KOPT-K1 (cell line): ENCODE measurements at regions not wholly inside any gene's neighbourhood (a gene's known extent, or its start where the extent isn't known, plus 50 kb on each side); places are given as distances from the start of the nearest gene placed in this dataset.

Experiments
- H3K27ac ChIP-seq: fragments of 200-600 bp; sonication (generic); 2 replicates; pipeline ENCODE4 v1.5.1; 2016; ENCODE audit warnings: antibody characterized with exemption, mild to moderate bottlenecking, low read depth, low read length; ENCODE audit not compliant: poor library complexity, severe bottlenecking
- H3K36me3 ChIP-seq: fragments of 200-600 bp; sonication (generic); 2 replicates; pipeline ENCODE4 v1.5.1; 2017; ENCODE audit warnings: antibody characterized with exemption, mild to moderate bottlenecking, low read length, moderate library complexity; ENCODE audit not compliant: insufficient read depth
- H3K9me3 ChIP-seq: fragments of 200-600 bp; sonication (generic); 2 replicates; pipeline ENCODE4 v1.5.1; 2017; ENCODE audit warnings: antibody characterized with exemption, low read length, mild to moderate bottlenecking; ENCODE audit not compliant: insufficient read depth, poor library complexity, severe bottlenecking

GRCh38 chr18:55657572-55658331, 69.8 kb upstream of the TCF4 start:
- no peak overlapping the region for H3K27ac ChIP-seq
- no peaks in the 10 kb centered on the region for H3K9me3 ChIP-seq
- no peaks in the 10 kb centered on the region for H3K36me3 ChIP-seq

- H3K9me3 ChIP-seq, result no peaks in the 10 kb centered on the region
- H3K36me3 ChIP-seq, result no peaks in the 10 kb centered on the region
- no peak overlapping the region for H3K27ac ChIP-seq
Observed at GRCh38 chr18:55654986-55655385, 67.0 kb upstream of the TCF4 start.

GRCh38 chr18:55651236-55651635, 63.2 kb upstream of the TCF4 start:
- Histone ChIP-seq H3K9me3 (no peaks in the 10 kb centered on the region), H3K36me3 (no peaks in the 10 kb centered on the region), H3K27ac (no peak overlapping the region)

- Histone ChIP-seq H3K27ac (no peak overlapping the region), H3K9me3 (no peaks in the 10 kb centered on the region), H3K36me3 (no peaks in the 10 kb centered on the region)
Observed at GRCh38 chr18:55650363-55650870, 62.4 kb upstream of the TCF4 start.

GRCh38 chr18:55647331-55647730, 59.3 kb upstream of the TCF4 start:
- no peaks in the 10 kb centered on the region for H3K36me3 ChIP-seq
- H3K9me3 ChIP-seq, result no peaks in the 10 kb centered on the region
- no peak overlapping the region for H3K27ac ChIP-seq

- Histone ChIP-seq H3K27ac (no peak overlapping the region), H3K36me3 (no peaks in the 10 kb centered on the region), H3K9me3 (no peaks in the 10 kb centered on the region)
Observed at GRCh38 chr18:55642191-55642590, 54.2 kb upstream of the TCF4 start.

GRCh38 chr18:55641486-55641885, 53.5 kb upstream of the TCF4 start:
- Histone ChIP-seq H3K36me3 (no peaks in the 10 kb centered on the region), H3K9me3 (no peaks in the 10 kb centered on the region), H3K27ac (no peak overlapping the region)
